Fibroblast of peridontal ligament (primary cell): ENCODE measurements at regions not wholly inside any gene's neighbourhood (a gene's known extent, or its start where the extent isn't known, plus 50 kb on each side); places are given as distances from the start of the nearest gene placed in this dataset.

ENCODE experiments used
- DNase-seq: peaks from one replicate; pipeline ENCODE4 v3.0.0-alpha.2; 2010; ENCODE audit errors: extremely low read depth

DNA sequence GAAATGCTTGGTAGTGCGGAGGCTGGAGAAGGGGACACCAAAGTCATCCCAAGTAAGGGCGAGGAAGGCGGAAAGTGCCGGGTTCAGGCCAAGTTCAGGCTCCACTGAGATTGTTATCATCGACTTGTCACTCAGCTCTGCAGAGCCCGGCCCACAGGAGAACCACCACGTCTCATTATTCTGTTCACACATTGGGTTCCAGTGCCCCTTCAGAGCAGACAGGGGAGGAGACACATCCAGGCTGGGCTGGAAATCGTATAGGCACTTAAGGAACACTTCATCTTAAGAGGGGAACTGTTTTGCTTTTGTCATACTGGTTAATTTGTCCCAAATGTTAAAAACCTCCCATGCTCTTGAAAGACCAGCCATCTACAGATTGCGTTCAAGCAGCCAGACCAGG is 118.3 kb upstream of the ADAMTS18 start:
- no peak for DNase-seq

DNA sequence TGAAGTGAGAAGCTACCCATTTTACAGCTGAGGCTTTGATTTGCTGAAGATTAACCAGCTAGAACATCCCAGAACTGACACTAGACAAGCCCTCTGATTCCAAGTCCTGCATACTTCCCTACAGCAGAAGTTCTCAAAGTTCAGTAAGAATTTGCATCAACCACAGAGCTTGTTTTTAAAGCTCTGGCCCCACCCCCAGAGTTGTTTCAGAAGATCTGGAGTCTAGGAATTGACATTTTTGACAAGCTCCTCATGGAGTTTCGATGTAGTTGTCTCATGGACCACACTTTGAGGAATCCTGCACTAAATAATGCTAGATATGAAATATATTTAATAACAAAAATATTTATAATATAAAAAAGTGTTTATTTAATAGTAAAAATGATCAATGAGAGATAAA is 120.3 kb upstream of the ADAMTS18 start:
- peak; percentile 57 for DNase-seq

DNA sequence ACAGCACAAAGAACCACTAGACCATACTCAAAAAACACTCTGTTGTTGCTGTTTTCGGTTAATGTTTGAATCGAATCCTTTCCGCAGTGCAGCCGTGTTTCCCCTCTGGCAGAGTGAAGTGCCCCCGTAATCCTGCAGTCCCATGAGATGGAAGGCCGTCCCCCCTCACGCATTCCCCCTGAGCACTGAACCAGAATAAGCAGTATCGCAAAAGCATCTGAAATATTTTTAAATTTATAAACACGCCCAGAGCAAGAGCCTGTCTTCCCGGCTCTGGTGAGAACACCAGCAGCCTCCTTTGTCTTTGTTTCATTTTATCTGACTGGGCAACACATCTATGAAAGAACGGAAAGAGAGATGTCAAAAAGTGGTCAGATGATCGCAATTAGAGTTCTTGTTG is 121.0 kb upstream of the ADAMTS18 start:
- peak; percentile 45 for DNase-seq

DNA sequence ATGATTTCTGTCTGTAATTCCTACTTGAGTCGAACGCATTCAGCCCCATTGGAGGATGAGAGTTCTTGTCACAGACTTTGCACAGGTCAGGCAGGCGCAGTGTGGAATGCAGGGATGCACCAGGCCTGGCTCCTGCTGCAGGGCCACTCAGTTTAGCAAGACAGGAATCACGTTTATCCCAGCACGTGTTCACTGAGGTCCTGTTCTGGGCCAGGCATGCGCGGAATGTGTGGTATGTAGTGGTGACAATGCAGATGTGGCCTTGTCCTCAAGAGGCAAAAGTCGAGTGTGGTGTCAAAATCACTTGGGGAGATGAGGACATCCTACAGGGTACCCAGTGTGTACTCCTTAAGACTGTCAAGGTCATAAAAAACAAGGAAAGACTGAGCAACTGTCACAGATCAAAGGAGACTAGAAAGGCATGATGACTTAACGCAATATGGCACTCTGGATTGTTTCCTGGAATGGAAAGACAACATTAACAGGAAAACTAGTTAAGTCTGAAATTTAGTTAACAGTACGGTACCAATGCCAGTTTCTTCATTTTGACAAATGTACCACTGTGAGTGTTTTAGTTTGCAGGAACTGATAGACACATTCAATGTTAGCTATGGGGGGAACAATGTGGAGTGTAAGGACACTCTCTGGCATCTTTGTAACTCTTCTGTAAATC is 121.5 kb upstream of the ADAMTS18 start:
- DNase-seq, result no peak

DNA sequence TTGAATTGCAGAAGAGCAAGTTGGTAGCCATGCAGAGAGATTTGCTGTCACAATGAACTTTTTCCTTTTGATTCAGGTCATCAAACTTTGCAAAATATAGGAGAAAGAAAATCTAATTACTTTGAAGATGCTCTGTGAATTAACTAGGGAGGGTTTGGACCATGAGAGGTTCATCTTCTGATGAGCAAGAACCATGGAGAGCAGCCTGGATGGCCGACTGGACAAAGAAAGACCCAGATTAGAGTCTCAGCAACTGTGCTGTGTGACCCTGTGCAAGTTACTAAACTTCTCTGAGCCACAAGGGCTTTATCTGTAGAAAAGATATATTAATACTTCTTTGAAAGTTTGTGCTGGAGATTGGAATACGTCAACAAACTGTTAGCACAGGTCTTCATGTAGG is 122.6 kb upstream of the ADAMTS18 start:
- no peak for DNase-seq

DNA sequence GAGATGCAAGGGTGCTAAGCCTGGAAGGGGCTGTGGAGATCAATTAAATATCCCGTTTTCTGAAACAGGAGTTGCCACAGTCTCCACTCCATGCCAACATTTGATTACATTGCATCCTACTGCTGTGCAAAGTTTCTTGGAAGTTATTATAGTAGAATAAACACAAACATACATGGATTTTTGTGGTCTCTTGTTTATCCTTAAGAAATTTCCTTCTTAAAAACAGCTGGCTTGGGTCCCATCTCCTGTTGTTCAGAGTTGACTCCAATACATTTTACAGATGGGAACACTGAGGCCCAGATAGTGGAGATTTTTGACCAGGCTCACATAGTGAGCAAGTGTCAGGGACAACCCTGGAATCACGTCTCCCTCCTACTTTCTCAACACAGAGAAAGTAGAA is 124.0 kb upstream of the ADAMTS18 start:
- peak; percentile 73 for DNase-seq

DNA sequence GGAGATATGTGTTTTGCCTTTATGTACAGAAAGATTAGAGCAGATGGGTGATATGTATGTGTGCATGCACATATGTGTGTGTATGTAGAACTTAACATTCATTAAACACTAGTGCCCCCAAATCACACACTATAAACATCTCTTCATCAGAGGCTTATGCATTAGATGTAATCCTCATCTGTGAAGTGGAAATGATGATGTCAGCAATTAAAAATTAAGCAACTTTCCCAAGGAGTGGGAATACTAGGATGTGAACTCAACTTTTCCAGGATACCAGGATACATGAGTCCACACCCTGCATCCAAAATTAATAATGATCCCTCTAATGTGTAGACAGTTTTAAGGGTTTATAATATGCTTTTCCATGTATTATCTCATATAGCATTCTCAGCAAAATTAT is 127.7 kb upstream of the ADAMTS18 start:
- DNase-seq, result no peak

DNA sequence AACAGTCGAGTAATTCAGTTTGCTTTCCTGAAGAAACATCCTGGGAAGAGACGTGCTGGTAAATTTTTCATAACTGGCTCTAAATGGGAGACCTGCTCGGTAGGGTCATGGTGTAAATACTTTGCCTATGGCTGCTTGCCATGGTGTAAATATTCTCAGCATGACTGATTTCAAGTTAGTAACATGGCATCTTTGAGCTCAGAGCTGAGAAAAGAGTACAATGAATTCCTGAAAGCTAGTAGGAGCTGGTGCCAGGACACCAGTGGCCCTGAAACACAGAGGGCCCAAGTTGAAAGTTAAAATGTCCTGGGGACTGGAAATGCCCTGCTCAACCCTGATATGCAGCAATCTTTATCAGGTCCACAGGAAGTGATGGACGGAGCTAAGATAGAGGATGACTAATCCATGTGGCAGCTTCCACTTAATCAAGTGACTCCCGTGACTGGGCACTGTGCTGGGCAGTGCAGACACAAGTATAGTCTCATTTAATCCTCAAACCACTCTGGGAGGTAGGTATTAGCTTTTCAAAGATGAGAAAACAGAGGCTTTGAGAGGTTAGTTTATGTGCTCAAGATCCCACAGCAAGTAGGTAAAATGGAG is 130.1 kb upstream of the ADAMTS18 start:
- DNase-seq, result peak; percentile 89

DNA sequence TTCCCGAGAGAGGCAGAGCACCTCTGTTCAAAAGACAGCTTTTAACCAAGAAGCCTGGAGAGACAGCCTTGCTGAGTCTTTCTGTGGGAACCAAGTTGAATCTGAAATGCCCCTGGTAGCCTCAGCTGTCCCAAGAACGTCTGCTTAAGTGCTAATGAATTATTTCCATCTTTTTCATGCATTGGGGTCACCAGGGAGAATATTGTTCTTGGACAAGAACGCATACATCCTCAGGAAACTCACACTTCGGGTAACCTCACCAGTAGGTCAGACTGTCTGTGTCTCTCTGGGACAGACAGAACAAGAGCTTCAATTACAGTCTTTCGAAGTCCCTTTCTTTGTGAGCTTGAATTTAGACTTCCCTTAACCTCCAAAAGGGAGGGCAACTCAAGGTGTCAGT is 134.6 kb upstream of the ADAMTS18 start:
- DNase-seq, result no peak

DNA sequence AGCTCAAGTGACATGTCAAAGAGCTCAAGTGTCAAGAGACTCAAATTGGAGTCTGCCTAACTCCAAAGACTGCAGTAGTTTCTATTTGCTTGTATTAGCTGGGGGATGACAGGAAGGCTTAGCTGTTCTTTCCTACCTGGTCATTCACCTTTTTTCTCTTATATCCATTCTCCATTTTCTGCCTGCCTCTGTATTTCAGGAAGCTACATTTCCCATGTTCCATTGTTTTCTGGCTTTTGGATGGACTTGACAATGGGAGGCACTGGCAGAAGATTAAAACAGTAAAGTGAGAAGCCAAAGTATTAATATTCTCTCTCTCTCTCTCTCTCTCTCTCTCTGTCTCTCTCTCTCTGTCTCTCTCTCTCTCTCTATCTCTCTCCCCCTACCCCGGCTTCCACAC is 135.7 kb upstream of the ADAMTS18 start:
- DNase-seq, result no peak

DNA sequence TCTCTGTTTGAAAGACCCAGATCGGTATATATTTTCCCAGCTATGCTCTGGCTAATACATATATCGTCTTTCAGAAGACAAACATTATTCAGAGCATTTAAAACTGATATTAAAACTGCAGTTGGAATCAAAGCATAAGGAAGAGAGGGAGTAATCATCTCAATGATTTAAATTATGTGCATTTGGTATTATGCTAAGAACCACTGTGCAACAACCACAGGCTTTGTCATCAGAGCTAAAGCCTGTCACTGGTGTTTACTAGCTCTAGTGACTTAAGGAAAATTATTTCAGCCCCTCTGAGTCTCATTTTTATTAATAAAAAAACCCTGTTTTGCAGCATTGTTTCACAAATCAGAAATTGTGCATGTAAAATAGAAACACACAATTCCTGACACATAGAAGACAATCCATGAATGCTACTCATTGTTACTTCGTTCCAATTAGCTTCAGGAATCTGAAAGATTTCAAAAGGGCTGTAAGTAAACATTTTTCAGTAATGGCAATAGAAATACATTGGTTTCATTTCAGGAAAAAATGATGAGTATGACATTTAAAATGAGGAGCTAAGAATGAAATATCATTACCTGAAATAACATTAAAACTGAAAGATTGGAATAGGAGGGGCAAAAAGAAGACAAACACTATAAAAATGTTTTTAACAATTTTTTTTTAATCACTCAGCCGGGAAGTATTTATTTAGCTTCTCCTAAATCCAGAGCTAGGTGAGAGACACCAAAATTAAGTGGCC is 136.5 kb upstream of the ADAMTS18 start:
- DNase-seq, result no peak

DNA sequence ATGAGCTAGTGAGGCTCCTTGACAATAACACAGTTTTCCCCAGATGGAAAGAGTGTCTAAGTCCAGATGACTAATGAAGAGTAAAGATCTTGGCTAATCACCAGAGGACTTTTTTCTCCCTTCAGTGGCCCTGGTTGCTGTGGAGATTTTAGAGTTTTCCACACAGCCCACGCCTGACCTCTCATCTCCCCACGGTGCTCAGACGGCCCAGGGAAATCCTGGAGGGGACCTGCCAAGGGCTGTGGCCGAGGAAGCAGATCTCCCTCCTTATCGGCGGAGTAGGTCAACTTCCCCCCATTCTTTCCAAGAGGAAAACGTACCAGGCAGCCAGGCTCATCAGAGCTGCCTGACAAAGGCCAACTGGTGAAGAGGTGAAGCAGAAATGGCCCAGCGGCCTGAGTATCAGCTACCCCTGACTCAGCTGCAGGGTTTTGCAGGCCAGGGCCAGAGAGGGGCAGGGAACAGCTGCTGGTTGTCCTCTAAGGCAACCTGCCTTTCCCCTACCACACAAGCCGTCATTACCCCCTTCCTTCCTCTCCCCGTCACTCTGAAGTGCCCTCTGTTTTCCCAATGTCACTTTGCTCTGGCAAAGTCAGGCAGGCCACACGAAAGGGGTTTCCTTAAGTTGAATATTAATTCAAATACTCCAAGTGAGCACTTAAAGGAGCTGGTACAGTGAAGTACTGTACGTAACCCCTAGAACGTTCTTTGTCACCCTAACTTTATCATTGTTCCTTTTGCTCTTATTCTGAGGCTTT is 140.2 kb upstream of the ADAMTS18 start:
- no peak for DNase-seq

DNA sequence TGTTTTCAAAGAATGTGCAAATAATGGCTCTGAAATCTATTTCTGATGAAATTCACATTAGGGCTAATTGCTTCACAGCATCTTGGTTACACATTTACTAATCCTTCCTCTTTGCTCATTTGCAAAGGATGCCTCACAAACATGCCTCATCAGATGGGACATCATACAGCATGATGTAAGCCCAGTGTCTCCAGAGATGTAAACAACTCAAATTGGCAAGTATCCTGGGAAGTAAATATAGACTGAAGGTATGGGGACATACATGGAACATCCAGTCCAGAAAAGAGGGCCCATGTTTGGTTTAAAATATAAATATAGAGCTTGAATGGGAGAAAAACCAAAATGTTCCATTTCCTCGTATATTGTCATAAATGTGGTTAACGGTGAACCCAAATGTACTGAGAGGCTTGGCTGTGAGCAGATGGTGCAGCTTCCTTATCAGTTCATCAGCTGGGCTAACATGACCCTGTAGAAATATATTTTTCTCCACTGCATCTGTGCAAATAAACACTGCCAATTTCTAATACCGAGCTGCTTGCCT is 142.9 kb upstream of the NUDT7 start:
- peak; percentile 57 for DNase-seq

DNA sequence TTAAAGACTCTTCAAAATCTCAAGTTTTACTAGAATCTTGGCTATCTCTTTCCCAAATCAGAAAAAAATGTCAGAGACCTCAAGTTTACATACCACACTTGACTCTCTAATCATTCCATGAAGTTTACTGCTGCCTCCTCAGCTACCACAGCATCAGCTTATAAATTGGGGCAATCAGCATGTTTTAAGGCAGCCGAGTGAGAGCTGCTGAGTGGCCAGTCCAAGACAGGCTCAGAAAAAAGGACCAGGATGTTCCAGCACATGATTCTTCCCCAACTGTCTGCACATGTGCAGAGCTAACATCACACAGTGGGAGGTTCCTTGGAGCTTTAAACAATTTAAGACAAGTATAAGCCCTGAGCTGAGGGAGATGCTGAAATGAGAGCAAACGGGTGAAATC is 140.6 kb upstream of the NUDT7 start:
- DNase-seq, result peak; percentile 95

DNA sequence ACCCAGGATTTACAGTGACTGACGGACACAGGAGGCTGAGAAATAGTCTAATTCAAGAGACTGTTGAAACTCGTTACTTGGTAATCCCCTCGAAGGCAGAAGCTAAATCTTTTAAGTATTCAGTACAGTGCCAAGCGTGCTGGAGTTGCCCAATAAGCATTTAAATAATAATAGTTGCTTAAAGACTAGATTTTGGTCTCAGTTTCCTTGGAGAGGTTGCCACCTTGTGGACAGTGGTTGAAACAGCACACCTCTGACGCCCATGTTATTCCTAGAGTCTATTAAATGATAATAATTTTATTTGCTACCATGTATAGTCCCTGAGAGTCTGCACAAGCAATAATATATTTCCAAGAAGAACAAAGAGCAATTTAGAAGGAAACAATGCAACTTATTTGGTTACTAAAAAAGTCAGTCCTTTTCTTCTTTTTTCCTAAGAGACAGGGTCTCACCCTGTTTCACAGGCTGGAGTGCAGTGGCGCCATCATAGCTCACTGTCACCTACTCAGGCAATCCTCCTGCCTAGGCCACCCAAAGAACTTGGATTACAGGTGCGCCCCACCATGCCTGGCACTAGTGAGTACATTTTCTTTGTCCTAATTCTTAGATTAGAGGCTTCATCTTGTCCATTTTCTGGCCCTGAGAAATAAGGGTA is 138.0 kb upstream of the NUDT7 start:
- DNase-seq, result peak; percentile 84

DNA sequence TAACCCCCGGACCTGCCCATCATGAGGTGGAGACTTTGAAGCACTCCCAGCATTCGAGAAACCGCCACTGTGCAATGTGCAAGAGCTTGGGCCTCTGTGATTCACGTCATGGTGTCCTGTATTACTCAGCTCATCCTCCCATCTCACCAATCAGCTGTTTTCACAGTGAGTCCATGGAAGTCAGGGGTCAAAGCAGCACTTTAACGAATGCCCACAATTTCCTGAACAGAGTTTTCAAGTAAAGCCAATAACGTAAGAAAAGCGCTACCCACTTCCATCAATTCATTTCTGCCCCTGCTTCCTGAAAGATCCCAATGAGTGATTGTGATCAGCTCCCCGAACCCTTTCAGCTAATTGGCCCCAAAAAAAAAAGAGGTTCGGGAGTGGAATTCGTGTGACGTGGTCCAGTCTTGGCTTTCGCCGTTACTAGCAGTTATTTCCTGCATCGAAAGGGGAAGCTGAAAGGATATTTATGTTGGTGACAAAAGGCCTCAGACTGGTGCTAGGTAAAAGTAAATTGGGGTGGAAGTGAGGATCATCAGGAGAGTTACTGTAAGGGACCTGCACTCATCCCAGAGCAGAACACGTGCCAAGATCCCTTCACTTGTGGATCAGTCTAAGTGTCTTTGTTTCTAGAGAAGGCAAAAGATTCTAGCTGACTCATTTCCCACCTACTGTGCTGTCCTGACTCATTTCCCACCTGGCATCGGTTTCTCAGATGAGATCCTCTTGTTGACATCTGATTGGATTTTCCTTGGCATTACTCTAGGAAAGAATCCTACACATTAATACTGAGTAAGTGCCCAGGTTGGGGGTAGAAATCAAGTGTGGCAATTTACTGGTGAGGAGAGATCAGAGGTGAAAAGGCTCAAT is 136.7 kb upstream of the NUDT7 start:
- DNase-seq, result no peak

DNA sequence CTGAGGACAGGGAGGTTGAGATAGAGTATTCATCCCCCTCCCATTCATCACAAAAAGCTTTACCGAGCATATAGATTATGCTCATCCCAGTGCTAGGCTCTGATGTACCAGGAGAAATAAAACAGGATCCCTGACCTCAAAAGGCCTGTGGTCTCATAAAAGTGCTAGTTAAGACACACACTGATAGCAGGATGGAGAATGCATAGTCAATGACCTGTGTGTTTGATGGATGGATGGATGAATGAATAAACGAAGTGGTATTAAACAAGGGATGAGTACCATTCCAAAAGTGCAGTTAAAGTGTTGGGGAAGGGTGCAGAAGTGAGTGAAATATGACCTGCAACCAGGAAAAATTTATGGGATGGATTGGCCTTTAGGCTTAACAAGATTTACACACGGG is 133.9 kb upstream of the NUDT7 start:
- no peak for DNase-seq

DNA sequence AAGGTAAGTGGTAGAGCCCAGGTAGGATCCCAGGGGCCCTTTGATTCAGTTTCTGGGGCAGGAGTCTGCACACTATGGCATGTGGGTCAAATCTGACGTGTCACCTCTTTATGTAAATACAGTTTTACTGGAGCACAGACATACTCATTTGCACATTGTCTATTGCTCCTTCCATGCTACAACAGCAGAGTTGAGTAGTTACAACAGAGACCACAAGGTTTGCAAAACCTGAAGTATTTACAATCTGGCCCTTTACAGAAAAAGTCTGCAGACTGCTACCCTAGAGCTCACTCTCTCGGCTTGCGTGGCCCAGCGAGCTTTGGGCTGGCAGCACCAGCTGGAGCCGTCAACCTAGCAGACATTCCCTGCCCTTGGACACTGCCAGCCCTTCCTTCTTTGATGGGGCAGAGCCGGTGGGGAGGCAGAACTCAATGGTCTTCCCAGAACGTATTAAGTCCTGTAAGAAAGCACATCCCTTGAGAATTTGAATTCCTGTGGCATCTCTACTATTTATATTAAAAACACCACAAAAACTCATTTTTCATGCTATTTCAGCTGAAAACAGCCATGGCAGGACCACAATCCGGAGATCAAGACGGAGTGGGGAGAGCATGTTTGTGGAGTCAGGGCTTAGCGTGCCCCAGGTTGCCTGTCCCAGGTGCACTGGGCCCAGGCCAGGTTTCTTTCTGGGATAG is 133.1 kb upstream of the NUDT7 start:
- DNase-seq, result peak; percentile 67

DNA sequence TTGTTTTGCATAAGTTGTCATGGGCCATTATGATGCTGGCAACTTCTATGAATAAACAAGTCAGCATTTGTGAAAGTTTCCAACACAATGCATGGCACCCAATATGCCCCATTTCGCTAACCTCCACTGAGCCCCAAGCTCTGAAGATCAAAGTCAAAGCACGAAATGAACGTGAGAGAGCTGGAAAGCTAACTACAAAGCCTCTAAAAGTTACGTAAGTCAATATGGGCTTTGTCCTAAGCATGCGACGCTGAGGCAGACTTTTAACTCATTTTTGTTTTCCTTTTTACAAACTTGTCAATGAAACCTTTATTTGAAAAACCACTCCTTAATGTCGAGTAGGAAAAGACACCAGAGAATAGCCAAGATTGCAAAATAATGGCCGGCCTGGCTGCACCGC is 131.6 kb upstream of the NUDT7 start:
- no peak for DNase-seq

DNA sequence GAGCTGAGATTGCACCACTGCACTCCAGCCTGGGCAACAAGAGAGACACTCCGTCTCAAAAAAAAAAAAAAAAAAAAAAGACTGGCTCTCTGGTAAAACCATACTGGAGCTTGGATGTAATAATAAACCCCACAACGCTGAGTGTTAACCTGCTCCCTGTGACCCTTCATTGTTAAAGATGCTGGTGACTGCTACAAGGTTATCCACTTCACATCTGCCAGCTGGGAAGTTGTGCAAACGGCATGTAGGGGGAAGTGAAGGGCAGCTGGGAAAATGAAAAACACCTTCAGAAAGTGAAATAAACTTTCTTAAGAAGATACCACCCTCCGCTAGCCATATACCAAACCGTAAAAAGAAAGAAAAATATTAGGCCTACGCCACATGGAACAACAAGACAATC is 131.0 kb upstream of the NUDT7 start:
- no peak for DNase-seq
